OCI-LY7 (cell line): ENCODE measurements at regions not wholly inside any gene's neighbourhood (a gene's known extent, or its start where the extent isn't known, plus 50 kb on each side); places are given as distances from the start of the nearest gene placed in this dataset.

Experiments used
- BruUV-seq: library from RNA; stranded (reverse); fragments of 400-500 nt; replicated peaks from 2 replicates; lab custom pipeline; 2021; lab: Mats Ljungman, UMichigan
- CTCF ChIA-PET: fragments of 300-600 bp; sonication (Branson Sonifier 250); formaldehyde crosslinking; loops from one replicate; lab custom pipeline; 2022; ENCODE audit warnings: antibody characterized with exemption; ENCODE audit not compliant: unreplicated experiment; lab: Charles Lee
- POLR2A ChIA-PET: fragments of 300-600 bp; sonication (Branson Sonifier 250); formaldehyde crosslinking; loops from one replicate; lab custom pipeline; 2022; ENCODE audit warnings: antibody characterized with exemption; lab: Charles Lee
- DNase-seq: peaks from one replicate; pipeline ENCODE4 v3.0.0-alpha.2; 2015; ENCODE audit warnings: low spot score
- H2AFZ ChIP-seq: fragments of 200-600 bp; sonication (generic), shearing (Covaris generic); 2 replicates; pipeline ENCODE4 v1.6.1; 2014; ENCODE audit warnings: mild to moderate bottlenecking, antibody characterized with exemption, low read length, moderate library complexity
- H3K27ac ChIP-seq: fragments of 200-600 bp; sonication (generic); 2 replicates; pipeline ENCODE4 v1.5.1; 2014; ENCODE audit warnings: mixed run types, low read depth, mild to moderate bottlenecking, moderate library complexity, low read length, inconsistent platforms; ENCODE audit not compliant: poor library complexity, severe bottlenecking
- H3K36me3 ChIP-seq: fragments of 200-600 bp; sonication (generic); 2 replicates; pipeline ENCODE4 v1.6.1; 2014; ENCODE audit warnings: mild to moderate bottlenecking, antibody characterized with exemption, low read length, moderate library complexity, mixed read lengths; ENCODE audit not compliant: insufficient read depth
- H3K4me1 ChIP-seq: fragments of 200-600 bp; sonication (generic); 2 replicates; pipeline ENCODE4 v1.5.1; 2014; ENCODE audit warnings: mild to moderate bottlenecking, low read length; ENCODE audit not compliant: insufficient read depth, poor library complexity, severe bottlenecking
- H3K4me2 ChIP-seq: fragments of 200-600 bp; sonication (generic); 2 replicates; pipeline ENCODE4 v1.6.1; 2014; ENCODE audit warnings: mild to moderate bottlenecking, low read length
- H3K4me3 ChIP-seq: fragments of 200-600 bp; sonication (generic); 2 replicates; pipeline ENCODE4 v1.5.1; 2014; ENCODE audit warnings: mild to moderate bottlenecking, low read depth, low read length; ENCODE audit not compliant: poor library complexity, severe bottlenecking
- H3K79me2 ChIP-seq: fragments of 200-600 bp; sonication (generic); 2 replicates; pipeline ENCODE4 v1.6.1; 2016; ENCODE audit warnings: low read depth, mild to moderate bottlenecking, low read length, moderate library complexity, mixed read lengths; ENCODE audit not compliant: insufficient read depth
- H3K9me2 ChIP-seq: fragments of 200-600 bp; sonication (generic); 2 replicates; pipeline ENCODE4 v1.6.1; 2016; ENCODE audit warnings: mild to moderate bottlenecking, low read length, mixed read lengths; ENCODE audit not compliant: insufficient read depth
- H3K9me3 ChIP-seq: fragments of 200-600 bp; sonication (generic); 2 replicates; pipeline ENCODE4 v1.6.1; 2014; ENCODE audit warnings: mild to moderate bottlenecking, mixed run types, low read length, mixed read lengths
- H4K20me1 ChIP-seq: fragments of 200-600 bp; sonication (generic); 2 replicates; pipeline ENCODE4 v1.6.1; 2014; ENCODE audit warnings: mild to moderate bottlenecking, antibody characterized with exemption, low read length, moderate library complexity, mixed read lengths; ENCODE audit not compliant: insufficient read depth
- EZH2phosphoT487 ChIP-seq: fragments of 200-600 bp; sonication (generic); IDR thresholded peaks from 2 replicates; pipeline ENCODE4 v1.6.1; 2018; ENCODE audit warnings: low read depth, borderline replicate concordance, mild to moderate bottlenecking, mixed run types, antibody characterized with exemption, low read length, moderate library complexity, mixed read lengths
- intact Hi-C: fragments of 100-400 bp; cut with micrococcal nuclease; formaldehyde crosslinking; loops from one replicate; pipeline ENCODE4 v1.10.0; 2022; ENCODE audit not compliant: unreplicated experiment
- TF ChIP-seq, protein P1 (sequence below): fragments of 200-600 bp; sonication (generic); conservative IDR thresholded peaks from 2 replicates; pipeline ENCODE4 v1.5.1; 2014; ENCODE audit warnings: mild to moderate bottlenecking, antibody characterized with exemption, low read length, moderate library complexity, mixed read lengths

DNA sequence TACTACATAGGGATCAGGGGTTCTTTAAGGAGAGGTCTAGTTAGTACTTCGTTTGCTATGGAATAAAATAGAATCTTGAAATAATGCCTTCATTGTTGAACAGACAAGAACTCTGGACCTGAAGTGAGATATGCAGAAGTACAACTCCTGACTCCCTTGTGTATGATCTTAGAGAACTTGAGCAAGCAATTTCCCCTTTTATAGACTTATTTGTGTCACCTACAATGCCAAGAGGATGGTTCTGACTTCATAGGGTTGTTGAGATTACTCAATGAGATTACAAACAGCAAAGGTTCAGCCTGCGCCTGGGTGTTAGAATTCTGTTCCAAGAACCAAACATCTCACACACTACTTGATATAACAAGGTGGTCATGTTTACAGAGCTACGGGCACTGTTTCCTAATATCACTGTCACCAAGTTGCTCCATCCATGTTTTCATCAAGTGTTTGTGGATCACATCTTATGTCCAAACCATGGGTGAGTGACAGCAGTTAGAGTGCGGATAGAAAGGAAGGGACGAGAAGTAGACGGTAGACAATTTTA is 76.7 kb upstream of the ADAMTS9 start:
- ChIA-PET CTCF (no interaction called here), POLR2A (no interaction called here)
- no peaks in the 10 kb centered on the region for H3K79me2 ChIP-seq

DNA sequence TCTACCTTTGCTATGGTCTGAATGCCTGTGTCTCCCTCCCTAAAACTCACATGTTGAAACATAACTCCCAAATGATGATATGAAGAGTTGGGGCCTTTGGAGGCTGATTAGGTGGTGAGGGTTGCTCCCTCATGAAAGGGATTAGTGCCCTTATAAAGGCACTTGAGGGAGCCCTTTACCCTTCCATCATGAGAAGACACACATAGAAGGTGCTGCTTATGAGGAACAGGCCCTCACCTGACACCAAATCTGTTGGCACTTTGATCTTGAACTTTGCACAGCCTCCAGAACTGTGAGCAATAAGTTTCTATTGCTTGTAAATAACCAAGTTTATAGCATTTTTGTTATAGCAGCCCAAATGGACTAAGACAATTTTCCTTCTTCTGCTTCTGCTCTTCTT is 76.2 kb upstream of the ADAMTS9 start:
- Histone ChIP-seq H3K9me2 (no peaks in the 10 kb centered on the region), H3K4me3 (no peak overlapping the region), H3K9me3 (no peaks in the 10 kb centered on the region), H2AFZ (no peak overlapping the region), H3K27ac (no peak overlapping the region), H4K20me1 (no peaks in the 10 kb centered on the region), H3K4me2 (no peak overlapping the region), H3K36me3 (no peaks in the 10 kb centered on the region), H3K4me1 (no peaks in the 10 kb centered on the region), H3K79me2 (no peaks in the 10 kb centered on the region)
- CTCF ChIA-PET, result no interaction called here
- DNase-seq, result no peak
- TF ChIP-seq EZH2phosphoT487, result no peak
- TF ChIP-seq, protein P1, sequence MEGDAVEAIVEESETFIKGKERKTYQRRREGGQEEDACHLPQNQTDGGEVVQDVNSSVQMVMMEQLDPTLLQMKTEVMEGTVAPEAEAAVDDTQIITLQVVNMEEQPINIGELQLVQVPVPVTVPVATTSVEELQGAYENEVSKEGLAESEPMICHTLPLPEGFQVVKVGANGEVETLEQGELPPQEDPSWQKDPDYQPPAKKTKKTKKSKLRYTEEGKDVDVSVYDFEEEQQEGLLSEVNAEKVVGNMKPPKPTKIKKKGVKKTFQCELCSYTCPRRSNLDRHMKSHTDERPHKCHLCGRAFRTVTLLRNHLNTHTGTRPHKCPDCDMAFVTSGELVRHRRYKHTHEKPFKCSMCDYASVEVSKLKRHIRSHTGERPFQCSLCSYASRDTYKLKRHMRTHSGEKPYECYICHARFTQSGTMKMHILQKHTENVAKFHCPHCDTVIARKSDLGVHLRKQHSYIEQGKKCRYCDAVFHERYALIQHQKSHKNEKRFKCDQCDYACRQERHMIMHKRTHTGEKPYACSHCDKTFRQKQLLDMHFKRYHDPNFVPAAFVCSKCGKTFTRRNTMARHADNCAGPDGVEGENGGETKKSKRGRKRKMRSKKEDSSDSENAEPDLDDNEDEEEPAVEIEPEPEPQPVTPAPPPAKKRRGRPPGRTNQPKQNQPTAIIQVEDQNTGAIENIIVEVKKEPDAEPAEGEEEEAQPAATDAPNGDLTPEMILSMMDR, result no peak
- BruUV-seq, result no TSS peak
- intact Hi-C loops, result no loop called here
- POLR2A ChIA-PET, result no interaction called here

More for the DNA sequence above, 76.7 kb upstream of the ADAMTS9 start:
- Histone ChIP-seq H2AFZ (no peak overlapping the region), H3K4me2 (no peak overlapping the region), H3K9me3 (no peaks in the 10 kb centered on the region), H3K27ac (no peak overlapping the region), H3K36me3 (no peaks in the 10 kb centered on the region), H3K4me3 (no peak overlapping the region), H3K9me2 (no peaks in the 10 kb centered on the region), H4K20me1 (no peaks in the 10 kb centered on the region), H3K4me1 (no peaks in the 10 kb centered on the region)
- intact Hi-C loops, result no loop called here
- TF ChIP-seq EZH2phosphoT487, result no peak
- TF ChIP-seq, protein P1, result no peak
- BruUV-seq, result no TSS peak
- no peak for DNase-seq

DNA sequence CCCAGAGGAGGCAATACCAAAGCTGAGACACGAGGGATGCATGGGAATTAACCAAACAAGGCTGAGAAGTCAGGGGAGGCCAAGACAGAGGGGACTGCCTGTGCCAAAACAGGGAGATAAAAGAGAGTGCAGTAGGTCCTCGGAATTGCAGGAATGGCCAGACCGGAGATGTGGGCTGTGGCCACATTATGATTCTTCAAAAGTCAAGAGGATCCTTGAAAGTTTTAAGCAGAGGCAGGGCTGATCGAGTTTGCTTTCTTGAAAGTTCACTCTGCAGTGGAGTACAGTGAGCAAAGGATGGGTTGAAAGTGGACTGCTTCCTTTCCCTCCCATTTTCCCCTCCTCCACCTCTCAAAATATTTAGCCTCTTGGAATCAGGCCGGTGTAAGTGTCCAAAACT is 73.9 kb upstream of the ADAMTS9 start:
- H3K9me2 ChIP-seq, result no peaks in the 10 kb centered on the region
- intact Hi-C loops, result no loop called here
- no peak overlapping the region for H3K27ac ChIP-seq
- no peak for TF ChIP-seq EZH2phosphoT487
- TF ChIP-seq, protein P1, result no peak
- H4K20me1 ChIP-seq, result no peaks in the 10 kb centered on the region
- H3K9me3 ChIP-seq, result no peaks in the 10 kb centered on the region
- ChIA-PET POLR2A (no interaction called here), CTCF (no interaction called here)
- BruUV-seq, result no TSS peak
- no peak overlapping the region for H2AFZ ChIP-seq
- no peaks in the 10 kb centered on the region for H3K36me3 ChIP-seq
- no peak overlapping the region for H3K4me2 ChIP-seq
- no peaks in the 10 kb centered on the region for H3K4me1 ChIP-seq
- H3K79me2 ChIP-seq, result no peaks in the 10 kb centered on the region
- no peak overlapping the region for H3K4me3 ChIP-seq
- no peak for DNase-seq
